Activated B cell treated with CpG ODN at 0.5 μM for 24 hours (primary cell): ENCODE measurements at regions not wholly inside any gene's neighbourhood (a gene's known extent, or its start where the extent isn't known, plus 50 kb on each side); places are given as distances from the start of the nearest gene placed in this dataset.
A peak's percentile ranks its signal among the peaks of the same experiment; 100 is the strongest.

Source experiments
- ATAC-seq: fragments of 200-7000 bp; cut with Tn5 transposase; one replicate; pipeline ENCODE4 v1.10.0; 2021; ENCODE audit warnings: low read depth, mild to moderate bottlenecking, moderate library complexity
- CTCF ChIA-PET: fragments of 350-600 bp; sonication (Branson Sonifier 250); formaldehyde crosslinking; loops from one replicate; lab custom pipeline; 2021; ENCODE audit warnings: antibody characterized with exemption; lab: Charles Lee
- POLR2A ChIA-PET: fragments of 350-600 bp; sonication (Branson Sonifier 250); formaldehyde crosslinking; loops from one replicate; lab custom pipeline; 2021; ENCODE audit warnings: antibody characterized with exemption; lab: Charles Lee
- DNase-seq: peaks from one replicate; pipeline ENCODE4 v3.0.0; 2022
- H3K27ac Mint-ChIP-seq: one replicate; pipeline ENCODE4 v1.8.0; 2020; ENCODE audit warnings: mixed read lengths
- H3K27me3 Mint-ChIP-seq: one replicate; pipeline ENCODE4 v1.8.0; 2021; ENCODE audit warnings: mixed read lengths
- H3K36me3 Mint-ChIP-seq: one replicate; pipeline ENCODE4 v1.8.0; 2021; ENCODE audit warnings: low read depth, mixed read lengths
- H3K4me1 Mint-ChIP-seq: one replicate; pipeline ENCODE4 v1.8.0; 2021; ENCODE audit warnings: mixed read lengths
- H3K4me3 Mint-ChIP-seq: one replicate; pipeline ENCODE4 v1.8.0; 2020; ENCODE audit warnings: mild to moderate bottlenecking, mixed read lengths
- H3K9me3 Mint-ChIP-seq: one replicate; pipeline ENCODE4 v1.8.0; 2020; ENCODE audit warnings: mixed read lengths
- CTCF ChIP-seq: fragments of 200-600 bp; IDR thresholded peaks from one replicate; pipeline ENCODE4 v1.8.0; 2022; ENCODE audit warnings: antibody characterized with exemption, mild to moderate bottlenecking
- intact Hi-C: fragments of 100-400 bp; cut with micrococcal nuclease; formaldehyde crosslinking; loops from one replicate; pipeline ENCODE4 v1.15.1; 2024

DNA sequence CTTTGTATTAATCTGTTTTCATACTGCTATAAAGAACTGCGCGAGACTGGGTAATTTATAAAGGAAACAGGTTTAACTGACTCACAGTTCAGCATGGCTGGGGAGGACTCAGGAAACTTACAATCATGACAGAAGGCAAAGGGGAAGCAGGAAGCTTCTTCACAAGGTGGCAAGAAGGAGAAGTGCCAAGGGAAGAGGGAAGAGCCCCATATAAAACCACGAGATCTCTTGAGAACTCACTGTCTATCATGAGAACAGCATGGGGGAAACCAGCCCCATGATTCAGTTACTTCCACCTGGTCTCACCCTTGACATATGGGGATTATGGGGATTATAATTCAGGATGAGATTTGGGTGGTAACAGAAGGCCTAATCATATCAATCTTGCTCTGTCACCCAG is 60.9 kb upstream of the CHD1 start:
- Mint-ChIP-seq H3K4me1 (peaks cover 12% of the 10 kb centered on the region), H3K9me3 (no peaks in the 10 kb centered on the region), H3K36me3 (no peaks in the 10 kb centered on the region), H3K27ac (peak overlapping the region; percentile 42), H3K4me3 (no peak overlapping the region), H3K27me3 (no peaks in the 10 kb centered on the region)
- TF ChIP-seq CTCF: no peak
- POLR2A ChIA-PET: interaction anchor here (0.6 kb wide), 1 partner anchor 67 kb away, joined by 10 read pairs; no protein-coding TSS in a partner anchor
- CTCF ChIA-PET: no interaction called here
- ATAC-seq (no peak), DNase-seq (no peak)
- intact Hi-C loops: loop anchor here (2.0 kb wide), 1 partner anchor 13 kb away; no protein-coding TSS in a partner anchor

GRCh38 chr5:98986587-98986986 is 57.8 kb upstream of the CHD1 start:
- DNase-seq: no peak
- CTCF ChIA-PET: no interaction called here
- intact Hi-C loops: no loop called here
- no peak for ATAC-seq
- POLR2A ChIA-PET: no interaction called here
- no peaks in the 10 kb centered on the region for H3K9me3 Mint-ChIP-seq
- TF ChIP-seq CTCF: no peak
- no peak overlapping the region for H3K4me3 Mint-ChIP-seq
- H3K27ac Mint-ChIP-seq: no peak overlapping the region
- H3K36me3 Mint-ChIP-seq: no peaks in the 10 kb centered on the region
- no peaks in the 10 kb centered on the region for H3K27me3 Mint-ChIP-seq
- peaks cover 12% of the 10 kb centered on the region for H3K4me1 Mint-ChIP-seq

DNA sequence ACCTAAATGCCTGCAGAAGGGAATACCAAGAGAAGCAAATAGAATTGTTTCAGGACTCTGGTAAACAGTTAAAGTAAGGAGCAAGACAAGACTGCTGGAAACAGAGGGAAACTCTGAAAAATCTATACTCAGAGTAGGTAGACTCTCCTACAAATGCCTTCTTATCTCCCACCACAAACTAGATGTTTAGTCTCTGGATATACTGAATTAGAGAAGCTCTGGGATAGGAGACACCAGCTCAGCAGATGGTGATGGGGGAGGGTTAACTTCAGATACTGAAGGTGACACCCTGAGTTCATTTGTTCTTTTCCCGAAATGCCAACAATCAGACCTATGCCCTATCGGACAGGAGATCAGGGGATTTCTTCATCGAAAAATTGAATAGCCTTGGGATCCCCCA is 54.1 kb upstream of the CHD1 start:
- ATAC-seq: no peak
- H3K4me1 Mint-ChIP-seq: peaks cover 1% of the 10 kb centered on the region
- TF ChIP-seq CTCF: no peak
- H3K4me3 Mint-ChIP-seq: no peak overlapping the region
- ChIA-PET POLR2A (no interaction called here), CTCF (no interaction called here)
- intact Hi-C loops: no loop called here
- H3K27me3 Mint-ChIP-seq: no peaks in the 10 kb centered on the region
- no peaks in the 10 kb centered on the region for H3K9me3 Mint-ChIP-seq
- no peak overlapping the region for H3K27ac Mint-ChIP-seq
- no peaks in the 10 kb centered on the region for H3K36me3 Mint-ChIP-seq
- DNase-seq: no peak
